HG03439 (cell line): ENCODE measurements at regions not wholly inside any gene's neighbourhood (a gene's known extent, or its start where the extent isn't known, plus 50 kb on each side); places are given as distances from the start of the nearest gene placed in this dataset.
"Not testable (repeated sequence)": the region's sequence is repeated elsewhere in the genome, so short reads cannot be mapped to it uniquely, and the experiment has no call there.

Experiments used
- ATAC-seq: cut with Tn5 transposase; IDR thresholded peaks from one replicate; pipeline ENCODE4 v1.9.1; 2021; ENCODE audit warnings: mild to moderate bottlenecking, moderate library complexity; ENCODE audit not compliant: unreplicated experiment

GRCh38 chr3:72174040-72174439 lies 389.1 kb upstream of the PROK2 start:
- ATAC-seq = no peak

- no peak for ATAC-seq
Measured at GRCh38 chr3:72171946-72172345, 387.0 kb upstream of the PROK2 start.

- no peak for ATAC-seq
Measured at GRCh38 chr3:72171463-72171881, 386.5 kb upstream of the PROK2 start.

- no peak for ATAC-seq
Measured at GRCh38 chr3:72169561-72170472, 384.9 kb upstream of the PROK2 start.

- no peak for ATAC-seq
Measured at GRCh38 chr3:72169120-72169519, 384.2 kb upstream of the PROK2 start.

- ATAC-seq = no peak
Measured at GRCh38 chr3:72165808-72166207, 380.9 kb upstream of the PROK2 start.

- no peak for ATAC-seq
Measured at GRCh38 chr3:72165317-72165716, 380.4 kb upstream of the PROK2 start.

- no peak for ATAC-seq
Measured at GRCh38 chr3:72164635-72164978, 379.7 kb upstream of the PROK2 start.

GRCh38 chr3:72163809-72164634 lies 379.1 kb upstream of the PROK2 start:
- ATAC-seq = peak; percentile 87

- no peak for ATAC-seq
Measured at GRCh38 chr3:72162649-72163184, 377.8 kb upstream of the PROK2 start.

GRCh38 chr3:72161881-72162595 lies 377.1 kb upstream of the PROK2 start:
- ATAC-seq = no peak

GRCh38 chr3:72161285-72161684 lies 376.3 kb upstream of the PROK2 start:
- not testable (repeated sequence) for ATAC-seq

- ATAC-seq = no peak
Measured at GRCh38 chr3:72160351-72160750, 375.4 kb upstream of the PROK2 start.

- no peak for ATAC-seq
Measured at GRCh38 chr3:72159487-72159886, 374.5 kb upstream of the PROK2 start.

GRCh38 chr3:72158639-72159326 lies 373.8 kb upstream of the PROK2 start:
- ATAC-seq = no peak

GRCh38 chr3:72157748-72158638 lies 373.0 kb upstream of the PROK2 start:
- ATAC-seq = peak; percentile 48

GRCh38 chr3:72155391-72156064 lies 370.6 kb upstream of the PROK2 start:
- no peak for ATAC-seq

- no peak for ATAC-seq
Measured at GRCh38 chr3:72154391-72155335, 369.7 kb upstream of the PROK2 start.
